Stimulated activated CD4-positive, alpha-beta T cell treated with anti-CD3 and anti-CD28 coated beads, Interleukin-15, amount 100 ng/mL, for 1 hour (primary cell): ENCODE measurements at regions not wholly inside any gene's neighbourhood (a gene's known extent, or its start where the extent isn't known, plus 50 kb on each side); places are given as distances from the start of the nearest gene placed in this dataset.
"Not testable (repeated sequence)": the region's sequence is repeated elsewhere in the genome, so short reads cannot be mapped to it uniquely, and the experiment has no call there.

Experiments used
- DNase-seq, 2 donors: peaks; one replicate each; pipeline ENCODE4 v3.0.0-alpha.2; 2020; ENCODE audit warnings: low read depth in 1 of 2, low spot score in 1 of 2

DNA sequence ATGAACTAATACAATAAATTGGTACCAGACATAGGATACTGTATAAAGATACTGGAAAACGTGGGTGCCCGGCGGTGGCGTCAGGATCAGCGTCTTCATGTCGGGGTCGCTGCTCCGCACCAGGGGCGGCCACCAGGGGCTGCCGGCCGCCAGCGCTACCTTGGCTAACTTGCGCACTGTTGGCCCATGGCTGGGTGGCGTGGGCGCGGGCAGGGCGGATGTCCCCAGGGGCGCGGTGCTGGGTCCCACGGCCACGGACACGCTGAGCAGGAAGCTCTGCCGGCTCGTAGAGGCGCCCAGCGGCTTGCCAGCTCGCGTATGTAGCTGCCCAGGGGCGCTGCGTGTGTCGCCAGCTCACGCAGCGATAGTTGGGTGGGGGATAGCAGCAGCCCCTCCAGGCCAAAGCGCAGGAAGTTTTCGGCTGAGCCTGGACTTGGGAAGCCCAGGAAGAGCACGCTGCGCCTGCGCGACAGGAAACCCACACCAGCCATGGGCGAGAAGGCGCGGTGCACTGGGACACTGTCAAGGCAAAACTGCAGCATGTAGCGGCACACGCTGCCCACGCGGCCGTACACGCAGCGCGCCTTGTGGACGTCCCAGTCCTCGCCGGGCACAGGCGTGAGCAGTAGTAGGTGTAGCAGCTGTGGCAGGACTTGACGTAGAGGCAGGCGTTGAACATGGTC is 299.9 kb downstream of the CCDC74A start:
- no peak for DNase-seq

- DNase-seq: no peak
These were observed 300.5 kb downstream of the CCDC74A start for GRCh38 chr2:131828164-131828561.

- not testable (repeated sequence) for DNase-seq
These were observed 301.2 kb downstream of the CCDC74A start for GRCh38 chr2:131828633-131829455.

DNA sequence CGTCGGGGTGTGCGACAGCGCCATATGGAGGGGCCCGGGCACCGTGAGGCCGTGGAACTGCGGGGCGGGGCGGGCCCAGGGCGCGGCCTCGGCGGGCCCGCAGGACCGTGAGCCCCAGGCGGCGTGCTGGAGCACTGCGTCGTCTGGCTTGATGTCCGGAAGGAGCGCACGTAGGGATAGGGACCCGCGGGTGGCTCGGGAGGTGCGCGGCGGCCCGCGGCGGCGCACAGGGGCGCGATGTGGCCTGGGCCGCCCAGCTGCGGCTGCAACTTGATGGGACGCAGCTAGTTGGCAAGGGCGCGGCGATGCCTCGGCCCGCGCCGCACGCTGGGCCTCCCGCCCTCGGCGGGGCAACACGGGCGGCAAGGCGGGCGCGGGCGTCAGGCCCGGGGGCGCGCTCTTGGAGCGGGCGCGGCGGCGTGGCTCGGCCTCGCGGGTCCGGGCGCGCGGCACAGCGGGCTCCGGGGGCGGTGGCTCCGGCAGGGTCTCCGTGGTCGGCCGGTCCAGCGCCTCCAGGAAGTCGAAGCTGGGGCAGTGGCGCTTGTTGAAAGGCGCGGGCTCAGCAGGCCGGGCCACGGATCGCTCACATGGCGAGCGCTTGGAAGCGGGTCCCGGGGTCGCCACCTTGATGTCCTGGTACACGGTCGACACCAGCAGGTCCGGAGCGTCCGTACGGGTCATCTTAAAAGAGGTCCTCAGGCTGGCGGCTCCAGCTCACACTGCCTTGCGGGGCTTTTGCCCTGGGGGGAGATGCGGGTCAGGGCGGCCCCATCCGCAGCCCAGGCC is 302.0 kb downstream of the CCDC74A start:
- DNase-seq: not testable (repeated sequence)

- DNase-seq: not testable (repeated sequence)
These were observed 302.7 kb downstream of the CCDC74A start for GRCh38 chr2:131830242-131830945.

- DNase-seq: not testable (repeated sequence)
These were observed 303.2 kb downstream of the CCDC74A start for GRCh38 chr2:131830946-131831310.

- DNase-seq: not testable (repeated sequence)
These were observed 303.9 kb downstream of the CCDC74A start for GRCh38 chr2:131831450-131832208.

GRCh38 chr2:131832209-131832780 is 304.6 kb downstream of the CCDC74A start:
- not testable (repeated sequence) for DNase-seq

DNA sequence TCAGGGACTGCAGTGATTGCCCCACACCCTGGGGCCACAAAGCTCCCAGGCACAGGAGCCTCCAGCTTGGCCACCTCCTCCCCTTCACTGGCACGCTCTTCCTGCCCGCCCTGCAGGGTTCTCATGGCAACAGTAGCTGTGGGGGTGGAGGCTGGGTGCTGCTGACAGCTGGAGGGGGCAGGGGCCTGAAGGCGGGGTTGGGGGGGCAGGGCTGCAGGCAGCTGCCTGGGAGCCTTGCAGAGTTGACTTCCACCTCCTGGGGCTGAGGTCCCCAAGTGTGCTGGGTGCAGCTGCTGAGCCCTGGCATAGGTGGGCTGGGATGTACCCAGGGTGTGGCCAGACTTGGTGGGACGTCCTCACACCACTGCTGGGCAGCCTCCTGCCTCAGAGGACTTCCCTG is 305.2 kb downstream of the CCDC74A start:
- not testable (repeated sequence) for DNase-seq

DNA sequence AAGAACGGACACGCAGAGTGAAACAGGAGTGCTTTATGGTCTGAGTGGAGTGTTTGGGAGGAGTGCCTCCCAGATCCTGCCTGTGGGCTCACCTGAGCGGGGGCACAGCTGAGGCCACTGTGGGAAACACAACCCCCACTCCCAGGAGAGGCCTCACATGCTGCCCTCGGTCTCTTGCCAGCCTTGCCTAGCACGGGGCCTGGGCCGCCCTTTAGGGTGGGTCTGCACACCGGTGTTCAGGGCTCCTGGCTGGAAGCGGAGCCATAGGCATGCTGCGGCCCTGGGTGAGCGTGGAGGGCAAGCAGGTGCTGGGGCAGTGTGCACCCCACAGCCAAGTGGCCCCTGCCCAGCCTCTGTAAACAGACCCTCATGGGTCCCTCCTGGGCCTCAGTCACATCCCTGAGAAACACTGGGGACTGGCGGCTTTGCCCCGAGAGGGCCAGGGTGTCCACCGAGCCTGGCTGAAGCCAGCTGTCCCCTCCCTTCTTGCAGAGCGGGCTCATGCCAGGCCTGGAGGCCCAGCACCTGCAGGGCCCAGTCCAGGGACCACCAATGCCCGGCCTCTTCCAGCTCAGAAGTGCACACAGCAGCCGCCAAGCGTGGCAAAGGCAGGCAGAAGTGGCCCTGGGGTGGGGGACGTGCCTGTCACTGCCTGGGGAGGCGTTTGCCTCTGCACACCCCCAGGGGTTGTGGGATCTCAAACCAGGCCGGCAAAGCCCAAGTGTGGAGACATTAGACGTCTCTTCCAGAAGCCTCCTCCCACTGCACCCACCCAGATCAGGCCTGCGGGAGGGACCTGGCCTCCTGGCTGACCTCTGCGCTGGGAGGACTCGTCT is 305.9 kb downstream of the CCDC74A start:
- DNase-seq: not testable (repeated sequence)

GRCh38 chr2:131834203-131835020 is 306.7 kb downstream of the CCDC74A start:
- DNase-seq: not testable (repeated sequence)

GRCh38 chr2:131835022-131835421 is 307.3 kb downstream of the CCDC74A start:
- not testable (repeated sequence) for DNase-seq

- no peak for DNase-seq
These were observed 308.0 kb downstream of the CCDC74A start for GRCh38 chr2:131835621-131836091.

DNA sequence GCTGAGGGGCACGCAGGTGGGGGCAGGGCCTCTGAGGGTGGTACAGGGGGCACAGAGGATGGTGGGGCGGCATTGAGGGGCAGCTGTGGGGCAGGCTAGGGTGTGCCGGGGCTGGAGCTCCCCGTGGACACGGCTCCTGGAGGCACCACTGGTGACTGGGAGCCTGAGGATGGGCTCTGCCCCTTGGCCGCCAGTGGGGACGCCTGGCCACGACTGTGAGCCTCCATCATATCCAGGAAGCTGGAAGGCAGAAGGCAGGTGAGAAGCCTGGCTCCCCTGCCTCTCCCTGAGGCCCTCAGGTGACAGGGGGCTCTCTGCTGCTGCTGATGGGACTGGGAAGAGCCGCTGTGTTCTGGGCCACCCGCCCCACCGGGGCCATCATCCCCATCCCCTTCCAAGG is 308.4 kb downstream of the CCDC74A start:
- DNase-seq: not testable (repeated sequence)

DNA sequence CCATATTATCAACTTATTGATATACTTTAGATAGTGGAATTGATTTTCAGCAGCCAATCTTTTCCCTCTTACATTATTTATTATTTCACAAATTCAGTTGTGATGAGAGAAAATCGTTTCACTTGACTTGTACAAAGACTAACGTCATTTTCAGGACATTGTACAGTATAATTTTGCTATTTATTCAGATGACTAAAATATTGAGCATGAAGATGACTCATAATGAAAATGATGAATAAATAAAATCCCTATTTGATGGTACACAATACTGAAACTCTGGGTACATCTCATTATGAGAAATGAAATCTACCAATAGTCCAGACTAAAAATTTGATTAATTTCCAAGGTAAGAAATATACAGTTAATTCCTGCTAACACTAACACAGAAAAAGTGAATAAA is 316.4 kb downstream of the CCDC74A start:
- DNase-seq: not testable (repeated sequence)

DNA sequence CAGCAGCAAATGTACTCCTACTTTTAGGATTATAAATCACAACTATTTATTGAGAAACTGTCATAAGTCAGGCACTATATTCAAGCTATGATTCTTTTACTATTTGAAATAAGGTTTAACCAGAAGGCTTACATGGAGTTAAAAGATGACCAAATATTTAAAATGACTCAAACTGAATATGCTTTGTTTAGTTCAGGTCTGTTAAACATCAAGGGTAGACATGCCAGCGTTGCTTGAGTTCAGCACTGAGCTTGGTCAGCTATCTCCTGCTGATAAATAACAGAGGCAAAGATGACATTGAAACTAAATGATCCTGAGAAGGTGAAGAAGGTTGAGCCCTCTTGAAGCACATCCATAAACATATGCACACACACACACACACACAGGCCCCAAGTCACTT is 305.6 kb downstream of the ANKRD30BL start:
- DNase-seq: not testable (repeated sequence)

DNA sequence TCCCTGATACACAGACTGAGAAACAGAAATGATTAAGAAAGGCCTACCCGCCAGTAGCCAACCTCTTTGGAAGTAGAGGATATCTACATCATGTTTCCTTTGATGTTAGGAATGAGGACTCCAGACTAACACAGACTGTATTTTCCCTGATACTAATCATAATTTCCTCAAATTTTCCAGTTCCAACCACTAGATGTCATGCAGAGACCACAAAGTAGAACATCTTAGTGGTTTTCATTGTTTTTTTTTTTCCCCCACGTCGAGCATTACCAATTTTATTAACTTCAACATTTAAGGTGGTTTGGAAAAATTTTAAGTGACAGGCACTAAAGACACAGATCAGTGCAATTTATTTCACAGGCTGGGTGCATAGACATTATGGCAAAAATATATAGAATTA is 303.6 kb downstream of the ANKRD30BL start:
- not testable (repeated sequence) for DNase-seq
